Neural cell (in vitro differentiated cells): ENCODE measurements at regions not wholly inside any gene's neighbourhood (a gene's known extent, or its start where the extent isn't known, plus 50 kb on each side); places are given as distances from the start of the nearest gene placed in this dataset.

Source experiments
- H2AFZ ChIP-seq: fragments of 200-600, 300-800 bp; sonication (generic), shearing (Covaris generic); 2 replicates; pipeline ENCODE4 v1.6.0; 2014; ENCODE audit warnings: low read depth, mild to moderate bottlenecking, antibody characterized with exemption, low read length, moderate library complexity
- H3F3A ChIP-seq: fragments of 200-600 bp; shearing (Covaris generic); 2 replicates; pipeline ENCODE4 v1.6.1; 2016; ENCODE audit warnings: mild to moderate bottlenecking, moderate library complexity, mixed read lengths, antibody characterized with exemption, low read length; ENCODE audit not compliant: insufficient read depth, poor library complexity, severe bottlenecking
- H3K27ac ChIP-seq: fragments of 200-600, 300-800 bp; sonication (generic), shearing (Covaris generic); 2 replicates; pipeline ENCODE4 v1.5.1; 2014; ENCODE audit warnings: mild to moderate bottlenecking, low read length, moderate library complexity
- H3K27me3 ChIP-seq: fragments of 300-800, 200-600 bp; sonication (generic), shearing (Covaris generic); 2 replicates; pipeline ENCODE4 v1.6.0; 2014; ENCODE audit warnings: mild to moderate bottlenecking, low read depth, low read length, moderate library complexity; ENCODE audit not compliant: insufficient read depth
- H3K36me3 ChIP-seq: fragments of 300-800, 200-600 bp; sonication (generic), shearing (Covaris generic); 2 replicates; pipeline ENCODE4 v1.5.1; 2014; ENCODE audit warnings: mild to moderate bottlenecking, antibody characterized with exemption, low read length, moderate library complexity; ENCODE audit not compliant: insufficient read depth
- H3K4me2 ChIP-seq: fragments of 300-800, 200-600 bp; sonication (generic), shearing (Covaris generic); 2 replicates; pipeline ENCODE4 v1.6.0; 2014; ENCODE audit warnings: mild to moderate bottlenecking, low read length
- H3K4me3 ChIP-seq: fragments of 300-800, 200-600 bp; sonication (generic), shearing (Covaris generic); 2 replicates; pipeline ENCODE4 v1.5.1; 2014; ENCODE audit warnings: mild to moderate bottlenecking, low read length, moderate library complexity
- H3K79me2 ChIP-seq: fragments of 200-600 bp; shearing (Covaris generic); replicated peaks from 2 replicates; pipeline ENCODE4 v1.6.0; 2014; ENCODE audit warnings: mild to moderate bottlenecking, low read length, moderate library complexity; ENCODE audit not compliant: insufficient read depth
- H3K9ac ChIP-seq: fragments of 300-800, 200-600 bp; sonication (generic), shearing (Covaris generic); 2 replicates; pipeline ENCODE4 v1.6.1; 2016; ENCODE audit warnings: mild to moderate bottlenecking, low read length, mixed read lengths
- H3K9me2 ChIP-seq: fragments of 200-600 bp; shearing (Covaris generic); 2 replicates; pipeline ENCODE4 v1.6.1; 2016; ENCODE audit warnings: mild to moderate bottlenecking, low read length, mixed read lengths; ENCODE audit not compliant: insufficient read depth
- H3K9me3 ChIP-seq: fragments of 200-600, 300-800 bp; sonication (generic), shearing (Covaris generic); 2 replicates; pipeline ENCODE4 v1.6.1; 2016; ENCODE audit warnings: mild to moderate bottlenecking, mixed run types, low read length, moderate library complexity, mixed read lengths
- H4K20me1 ChIP-seq: fragments of 200-600 bp; shearing (Covaris generic); 2 replicates; pipeline ENCODE4 v1.6.1; 2016; ENCODE audit warnings: mild to moderate bottlenecking, mixed run types; ENCODE audit not compliant: insufficient read depth
- EP300 ChIP-seq: fragments of 450-650 bp; conservative IDR thresholded peaks from 2 replicates; pipeline ENCODE4 v1.6.1; 2014; ENCODE audit warnings: antibody characterized with exemption, mild to moderate bottlenecking, moderate library complexity; ENCODE audit not compliant: poor library complexity, severe bottlenecking
- EZH2 ChIP-seq: fragments of 200-600, 300-800 bp; shearing (Covaris generic), sonication (generic); IDR thresholded peaks from 2 replicates; pipeline ENCODE4 v1.6.1; 2014; ENCODE audit warnings: antibody characterized with exemption, low read length, borderline replicate concordance, mild to moderate bottlenecking; ENCODE audit not compliant: insufficient read depth, poor library complexity, severe bottlenecking
- MXI1 ChIP-seq: fragments of 450-650 bp; conservative IDR thresholded peaks from 2 replicates; pipeline ENCODE4 v1.6.1; 2014; ENCODE audit warnings: antibody characterized with exemption, mild to moderate bottlenecking; ENCODE audit not compliant: poor library complexity, severe bottlenecking
- POLR2AphosphoS5 ChIP-seq: IDR thresholded peaks from 2 replicates; pipeline ENCODE4 v1.6.1; 2012
- RAD21 ChIP-seq: fragments of 450-650 bp; conservative IDR thresholded peaks from 2 replicates; pipeline ENCODE4 v1.6.1; 2014; ENCODE audit warnings: antibody characterized with exemption, mild to moderate bottlenecking, moderate library complexity
- REST ChIP-seq: IDR thresholded peaks from 2 replicates; pipeline ENCODE4 v1.6.1; 2012; ENCODE audit warnings: borderline replicate concordance
- SMC3 ChIP-seq: fragments of 450-650 bp; conservative IDR thresholded peaks from 2 replicates; pipeline ENCODE4 v1.6.1; 2014; ENCODE audit warnings: antibody characterized with exemption, mild to moderate bottlenecking, moderate library complexity; ENCODE audit not compliant: poor library complexity
- TAF1 ChIP-seq: IDR thresholded peaks from 2 replicates; pipeline ENCODE4 v1.6.1; 2012; ENCODE audit warnings: low read depth
- TF ChIP-seq, protein P1 (sequence below): fragments of 450-650 bp; IDR thresholded peaks from 2 replicates; pipeline ENCODE4 v1.5.1; 2014; ENCODE audit warnings: antibody characterized with exemption, mild to moderate bottlenecking, moderate library complexity; ENCODE audit not compliant: poor library complexity, severe bottlenecking

- Histone ChIP-seq H3K27me3 (no peaks in the 10 kb centered on the region), H3K27ac (no peak overlapping the region), H3K4me2 (no peak overlapping the region), H3K79me2 (no peaks in the 10 kb centered on the region), H3K9ac (no peak overlapping the region), H4K20me1 (no peaks in the 10 kb centered on the region), H3K9me3 (peaks cover 10% of the 10 kb centered on the region), H3K4me3 (no peak overlapping the region), H3K36me3 (no peaks in the 10 kb centered on the region), H2AFZ (no peak overlapping the region), H3K9me2 (no peaks in the 10 kb centered on the region), H3F3A (no peaks in the 10 kb centered on the region)
- no peak for TF ChIP-seq MXI1
- TF ChIP-seq SMC3 = no peak
- TF ChIP-seq RAD21 = no peak
- no peak for TF ChIP-seq EZH2
- no peak for TF ChIP-seq TAF1
- TF ChIP-seq EP300 = no peak
- TF ChIP-seq REST = no peak
- TF ChIP-seq, protein P1, sequence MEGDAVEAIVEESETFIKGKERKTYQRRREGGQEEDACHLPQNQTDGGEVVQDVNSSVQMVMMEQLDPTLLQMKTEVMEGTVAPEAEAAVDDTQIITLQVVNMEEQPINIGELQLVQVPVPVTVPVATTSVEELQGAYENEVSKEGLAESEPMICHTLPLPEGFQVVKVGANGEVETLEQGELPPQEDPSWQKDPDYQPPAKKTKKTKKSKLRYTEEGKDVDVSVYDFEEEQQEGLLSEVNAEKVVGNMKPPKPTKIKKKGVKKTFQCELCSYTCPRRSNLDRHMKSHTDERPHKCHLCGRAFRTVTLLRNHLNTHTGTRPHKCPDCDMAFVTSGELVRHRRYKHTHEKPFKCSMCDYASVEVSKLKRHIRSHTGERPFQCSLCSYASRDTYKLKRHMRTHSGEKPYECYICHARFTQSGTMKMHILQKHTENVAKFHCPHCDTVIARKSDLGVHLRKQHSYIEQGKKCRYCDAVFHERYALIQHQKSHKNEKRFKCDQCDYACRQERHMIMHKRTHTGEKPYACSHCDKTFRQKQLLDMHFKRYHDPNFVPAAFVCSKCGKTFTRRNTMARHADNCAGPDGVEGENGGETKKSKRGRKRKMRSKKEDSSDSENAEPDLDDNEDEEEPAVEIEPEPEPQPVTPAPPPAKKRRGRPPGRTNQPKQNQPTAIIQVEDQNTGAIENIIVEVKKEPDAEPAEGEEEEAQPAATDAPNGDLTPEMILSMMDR = no peak
- no peak for TF ChIP-seq POLR2AphosphoS5
Measured at GRCh38 chr5:107782561-107783169, 111.9 kb upstream of the EFNA5 start.

DNA sequence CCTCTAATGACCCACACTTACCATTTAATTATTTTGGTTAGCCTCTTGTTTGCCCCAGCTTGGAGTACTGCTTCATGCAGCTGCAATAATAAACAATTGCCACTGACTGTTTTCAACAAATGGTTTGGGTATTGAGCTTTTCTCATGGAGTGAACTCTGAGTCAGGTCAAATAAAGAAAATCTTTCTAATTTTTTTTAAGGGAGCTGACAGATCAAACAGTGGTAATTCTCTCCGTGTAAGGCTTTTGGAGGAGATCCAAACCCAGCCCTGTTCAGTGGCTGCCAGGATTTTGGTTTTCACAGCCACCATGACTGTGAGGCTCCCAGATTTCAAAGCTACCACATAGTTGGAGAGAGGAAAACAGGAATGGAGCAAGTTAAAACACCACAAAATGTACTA is 110.7 kb upstream of the EFNA5 start:
- Histone ChIP-seq H3K79me2 (no peaks in the 10 kb centered on the region), H4K20me1 (no peaks in the 10 kb centered on the region), H3K27ac (no peak overlapping the region), H3K36me3 (no peaks in the 10 kb centered on the region), H3K27me3 (no peaks in the 10 kb centered on the region), H3K9me3 (peaks cover 10% of the 10 kb centered on the region), H3K9ac (no peak overlapping the region), H2AFZ (no peak overlapping the region), H3K9me2 (no peaks in the 10 kb centered on the region), H3K4me3 (no peak overlapping the region), H3K4me2 (no peak overlapping the region), H3F3A (no peaks in the 10 kb centered on the region)
- TF ChIP-seq REST (no peak), EP300 (no peak), MXI1 (no peak), EZH2 (no peak), RAD21 (no peak), POLR2AphosphoS5 (no peak), TAF1 (no peak), SMC3 (no peak)
- TF ChIP-seq, protein P1 = no peak
